GM12874 (cell line): ENCODE measurements at regions not wholly inside any gene's neighbourhood (a gene's known extent, or its start where the extent isn't known, plus 50 kb on each side); places are given as distances from the start of the nearest gene placed in this dataset.

Source experiments
- TF ChIP-seq, protein P1 (sequence below): IDR thresholded peaks from 2 replicates; pipeline ENCODE4 v1.5.1; 2011; ENCODE audit warnings: low read depth, mild to moderate bottlenecking, control low read depth, low read length, moderate library complexity; ENCODE audit not compliant: insufficient read depth

DNA sequence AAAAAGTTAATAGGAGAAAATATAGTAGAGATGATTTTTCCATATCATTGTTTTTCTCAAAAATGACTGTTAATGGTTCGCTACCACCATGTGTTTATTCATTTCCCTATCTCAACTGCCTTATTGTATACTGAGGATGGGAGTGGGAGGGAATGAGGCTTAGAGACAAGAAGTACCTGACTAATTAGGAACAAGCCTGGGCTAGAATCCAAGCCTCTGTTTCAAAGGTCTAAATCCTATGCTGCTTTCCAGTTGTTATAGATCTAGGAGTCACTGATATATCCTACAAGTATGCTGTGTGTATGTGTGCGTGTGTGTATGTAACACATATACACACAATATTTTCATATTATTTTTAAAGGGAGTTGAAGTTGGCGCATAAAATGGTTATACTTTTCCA lies 465.9 kb downstream of the EPHA4 start:
- TF ChIP-seq, protein P1, sequence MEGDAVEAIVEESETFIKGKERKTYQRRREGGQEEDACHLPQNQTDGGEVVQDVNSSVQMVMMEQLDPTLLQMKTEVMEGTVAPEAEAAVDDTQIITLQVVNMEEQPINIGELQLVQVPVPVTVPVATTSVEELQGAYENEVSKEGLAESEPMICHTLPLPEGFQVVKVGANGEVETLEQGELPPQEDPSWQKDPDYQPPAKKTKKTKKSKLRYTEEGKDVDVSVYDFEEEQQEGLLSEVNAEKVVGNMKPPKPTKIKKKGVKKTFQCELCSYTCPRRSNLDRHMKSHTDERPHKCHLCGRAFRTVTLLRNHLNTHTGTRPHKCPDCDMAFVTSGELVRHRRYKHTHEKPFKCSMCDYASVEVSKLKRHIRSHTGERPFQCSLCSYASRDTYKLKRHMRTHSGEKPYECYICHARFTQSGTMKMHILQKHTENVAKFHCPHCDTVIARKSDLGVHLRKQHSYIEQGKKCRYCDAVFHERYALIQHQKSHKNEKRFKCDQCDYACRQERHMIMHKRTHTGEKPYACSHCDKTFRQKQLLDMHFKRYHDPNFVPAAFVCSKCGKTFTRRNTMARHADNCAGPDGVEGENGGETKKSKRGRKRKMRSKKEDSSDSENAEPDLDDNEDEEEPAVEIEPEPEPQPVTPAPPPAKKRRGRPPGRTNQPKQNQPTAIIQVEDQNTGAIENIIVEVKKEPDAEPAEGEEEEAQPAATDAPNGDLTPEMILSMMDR = no peak

DNA sequence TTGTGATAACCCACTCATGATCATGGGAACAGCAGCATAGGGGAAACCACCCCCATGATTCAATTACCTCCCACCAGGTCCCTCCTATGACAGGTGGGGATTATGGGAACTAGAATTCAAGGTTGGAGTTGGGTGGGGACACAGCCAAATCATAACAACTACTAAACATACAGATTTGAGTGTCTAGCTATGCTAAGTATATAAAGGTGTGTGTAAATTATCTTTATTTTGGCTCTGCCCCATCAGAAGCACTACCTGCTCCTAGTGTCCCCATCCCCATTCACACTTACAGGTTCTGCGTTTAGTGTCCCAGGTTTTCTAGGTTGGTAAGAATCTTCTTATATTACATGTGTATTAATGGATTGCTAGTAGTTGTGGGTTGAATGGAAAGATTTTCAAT lies 464.7 kb downstream of the EPHA4 start:
- TF ChIP-seq, protein P1 = no peak

DNA sequence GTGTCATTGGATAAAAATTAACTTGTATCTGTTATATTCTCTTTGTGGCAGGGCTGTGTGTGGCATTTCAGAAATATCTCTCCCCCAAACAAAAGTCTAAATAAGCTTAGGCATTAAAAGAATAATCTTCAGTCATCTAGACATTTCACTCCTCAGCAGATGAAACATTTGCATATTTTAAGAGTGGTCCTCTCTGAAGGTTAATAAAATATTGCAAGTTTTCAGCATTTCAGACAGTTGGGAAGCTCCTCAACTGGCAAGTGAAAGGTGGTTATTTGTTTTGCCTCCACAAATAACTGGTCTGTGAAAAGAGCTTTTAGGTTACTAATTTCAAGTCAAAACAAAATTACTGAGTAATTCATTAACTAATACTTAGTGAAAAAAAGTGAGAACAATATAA lies 462.6 kb downstream of the EPHA4 start:
- TF ChIP-seq, protein P1 = no peak

DNA sequence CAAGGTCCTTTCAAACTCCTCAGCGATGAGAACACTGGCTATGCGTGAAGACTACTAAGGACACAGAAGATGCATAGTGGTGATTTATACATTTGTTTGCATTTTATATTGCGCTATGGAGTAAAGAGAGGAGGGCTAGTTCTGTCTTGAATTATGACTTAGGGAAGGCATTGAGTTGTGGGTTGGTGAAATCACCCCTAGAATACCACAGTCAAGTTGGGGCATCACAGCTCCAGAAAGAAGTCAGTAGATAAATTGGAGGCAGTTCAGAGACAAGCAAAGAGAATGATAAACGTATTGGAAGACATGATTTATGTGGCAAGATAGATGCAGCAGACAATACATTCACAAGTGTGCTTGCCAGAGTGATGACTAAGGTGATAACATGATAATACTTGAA lies 460.4 kb downstream of the EPHA4 start:
- TF ChIP-seq, protein P1 = no peak

DNA sequence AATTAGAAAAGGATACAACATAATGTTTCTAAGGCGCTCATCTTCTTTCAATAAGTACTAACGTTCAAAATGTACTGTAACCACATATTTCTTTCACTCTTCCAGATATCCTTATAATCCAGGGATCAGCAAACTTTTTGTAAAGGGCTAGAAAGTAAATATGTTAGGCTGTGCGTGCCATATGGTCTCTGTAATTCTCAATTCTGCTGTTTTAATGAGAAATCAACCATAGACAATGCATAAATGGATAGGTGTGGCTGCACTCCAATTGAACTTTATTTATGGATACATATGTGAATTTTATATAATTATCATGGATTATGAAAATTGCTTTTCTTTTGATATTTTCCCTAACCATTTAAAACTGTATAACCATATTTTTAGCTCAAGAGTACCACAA lies 459.4 kb downstream of the EPHA4 start:
- TF ChIP-seq, protein P1 = no peak

DNA sequence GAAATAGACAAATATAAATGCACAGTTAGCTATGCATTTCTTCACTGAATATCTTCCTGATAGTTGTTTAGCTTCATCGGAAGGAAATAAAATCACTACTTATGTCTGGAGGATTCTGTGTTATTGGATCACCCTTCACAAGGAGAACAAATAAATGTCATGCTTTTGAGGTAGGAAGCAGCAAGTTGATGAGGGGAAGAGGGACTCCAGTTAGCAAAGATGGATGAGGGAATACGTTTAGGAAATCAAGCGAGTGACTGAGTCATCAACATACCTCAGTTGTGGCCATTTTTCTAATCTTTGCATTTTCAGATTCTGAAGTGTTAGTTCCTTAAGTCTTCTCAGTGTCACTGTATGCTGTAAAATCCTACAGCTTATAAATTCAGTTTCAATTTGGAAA lies 456.2 kb downstream of the EPHA4 start:
- TF ChIP-seq, protein P1 = no peak

DNA sequence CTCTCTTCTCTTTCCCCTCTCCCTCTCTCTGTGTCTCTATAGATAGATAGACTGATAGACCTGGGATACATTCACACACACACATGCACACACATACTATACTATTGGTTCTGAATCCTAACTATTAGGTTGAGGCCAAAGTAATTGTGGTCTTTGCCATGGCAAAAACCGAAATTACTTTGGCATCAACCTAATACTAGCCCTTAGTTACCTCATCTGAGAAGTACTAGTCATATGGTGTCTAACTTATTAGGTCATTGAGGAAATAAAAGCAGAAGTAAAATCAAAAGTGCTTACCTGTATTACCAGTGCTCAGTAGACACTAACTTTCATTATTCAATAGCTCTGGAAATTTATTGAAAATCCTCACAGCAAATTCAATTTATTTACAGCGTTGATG lies 451.5 kb downstream of the EPHA4 start:
- TF ChIP-seq, protein P1 = no peak

DNA sequence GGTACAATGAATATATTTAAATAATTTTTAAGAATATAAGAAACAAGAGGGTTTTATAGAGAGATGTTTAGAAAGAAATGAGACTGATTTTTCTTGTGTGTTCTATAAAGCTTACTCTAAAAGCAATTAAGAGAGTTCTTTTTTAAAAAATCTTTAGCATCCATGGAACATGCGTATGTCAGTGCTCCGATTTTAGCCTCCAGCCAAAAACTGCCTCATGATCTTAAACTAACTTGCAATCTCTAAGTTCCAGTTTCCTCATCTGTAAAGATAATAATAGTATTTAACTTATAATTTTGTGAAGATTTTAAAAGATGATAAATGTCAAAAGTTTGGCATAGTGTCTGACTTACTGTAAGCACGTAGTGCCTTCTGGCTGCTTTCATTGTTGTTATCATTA lies 448.7 kb downstream of the EPHA4 start:
- TF ChIP-seq, protein P1 = no peak
